ENCODE measurements at regions not wholly inside any gene's neighbourhood (a gene's known extent, or its start where the extent isn't known, plus 50 kb on each side); places are given as distances from the start of the nearest gene placed in this dataset.

GRCh38 chr10:111488668-111489067 lies 411.8 kb downstream of the ADRA2A start:
- no TSS peak for BruUV-seq (replicated peaks)

More at GRCh38 chr10:111488668-111489067, 411.8 kb downstream of the ADRA2A start:
- Histone ChIP-seq H2BK20ac (ENCODE audit: low read depth, low read length) (no peak overlapping the region), H3K27me3 (ENCODE audit: control insufficient read depth, insufficient read depth, low read length) (no peaks in the 10 kb centered on the region), H3K14ac (replicated peaks; ENCODE audit: low read depth, low read length) (no peak overlapping the region), H3K4ac (ENCODE audit: low read depth, low read length) (no peak overlapping the region), H3K79me1 (ENCODE audit: low read depth in 1 of 2, low read length in 2 of 2) (no peaks in the 10 kb centered on the region), H3K4me1 (ENCODE audit: control insufficient read depth, insufficient read depth, low read length) (no peaks in the 10 kb centered on the region), H3K4me2 (ENCODE audit: low read depth, low read length) (no peak overlapping the region), H3K18ac (ENCODE audit: low read depth, low read length) (no peak overlapping the region), H3K4me3 (ENCODE audit: insufficient read depth, low read depth, low read length) (no peak overlapping the region), H3K9ac (ENCODE audit: low read depth, low read length) (no peak overlapping the region), H4K20me1 (ENCODE audit: insufficient read depth, low read length) (no peaks in the 10 kb centered on the region), H2BK5ac (ENCODE audit: low read depth, low read length, poor library complexity, severe bottlenecking) (no peak overlapping the region), H2BK15ac (ENCODE audit: low read depth, low read length) (no peak overlapping the region), H3K9me1 (ENCODE audit: insufficient read depth, low read length) (no peaks in the 10 kb centered on the region), H3K27ac (ENCODE audit: insufficient read depth, low read length) (no peak overlapping the region), H4K91ac (ENCODE audit: insufficient read depth, low read depth, low read length) (no peak overlapping the region), H2AFZ (replicated peaks; ENCODE audit: low read length, poor library complexity) (no peak overlapping the region), H3K56ac (ENCODE audit: extremely low read depth, insufficient read depth, low read length) (no peak overlapping the region), H4K8ac (ENCODE audit: low read depth in 2 of 2, low read length in 2 of 2) (no peak overlapping the region), H3K9me3 (ENCODE audit: control insufficient read depth, insufficient read depth, low read length) (peaks cover 14% of the 10 kb centered on the region), H4K5ac (ENCODE audit: low read depth, low read length) (no peak overlapping the region), H3K23ac (ENCODE audit: low read depth, low read length) (no peak overlapping the region), H2AK9ac (replicated peaks; ENCODE audit: low read depth, low read length, poor library complexity) (no peak overlapping the region), H2BK120ac (ENCODE audit: low read depth, low read length) (no peak overlapping the region), H2AK5ac (ENCODE audit: low read depth, low read length) (no peak overlapping the region), H3K36me3 (ENCODE audit: control insufficient read depth, insufficient read depth, low read length) (no peaks in the 10 kb centered on the region)
- ATAC-seq (ENCODE audit: low read depth) = no peak
- no peak for DNase-seq
- WGBS, 2 experiments (ENCODE audit: extremely low coverage in 2 of 2, insufficient read length in 1 of 2) = no CpG with 5 or more reads among the region's 2 CpGs
- CTCF ChIA-PET = no interaction called here
- TF ChIP-seq FOS (IDR thresholded peaks at IDR 0.05; ENCODE audit: low read depth, low read length) (no peak), USF2 (IDR thresholded peaks at IDR 0.05; ENCODE audit: low read depth, low read length) (no peak), CEBPB (IDR thresholded peaks at IDR 0.05; ENCODE audit: low read depth, low read length) (no peak), MXI1 (IDR thresholded peaks at IDR 0.05; ENCODE audit: borderline replicate concordance, low read depth, low read length) (no peak), RAD21 (IDR thresholded peaks at IDR 0.05; ENCODE audit: low read length) (no peak), ELK1 (IDR thresholded peaks at IDR 0.05; ENCODE audit: borderline replicate concordance, low read depth, low read length) (no peak), CHD1 (IDR thresholded peaks at IDR 0.05; ENCODE audit: low read depth, low read length) (no peak)
- POLR2A ChIA-PET (ENCODE audit: unreplicated experiment) = no interaction called here
- in situ Hi-C loops (cut with MboI; ENCODE audit: low sequenced_read_pairs) (no loop called here), dilution Hi-C loops (cut with HindIII; ENCODE audit: low sequenced_read_pairs, unreplicated experiment) (no loop called here), intact Hi-C loops (cut with micrococcal nuclease) (no loop called here)
